NT2/D1 (cell line): ENCODE measurements at regions not wholly inside any gene's neighbourhood (a gene's known extent, or its start where the extent isn't known, plus 50 kb on each side); places are given as distances from the start of the nearest gene placed in this dataset.

Experiments used
- DNase-seq: peaks from one replicate; pipeline ENCODE4 v3.0.0-alpha.2; 2011; ENCODE audit warnings: low read depth, low spot score
- H3K27me3 ChIP-seq: 2 replicates; pipeline ENCODE4 v1.6.0; 2011; ENCODE audit warnings: mild to moderate bottlenecking; ENCODE audit not compliant: insufficient read length, insufficient read depth
- H3K36me3 ChIP-seq: 2 replicates; pipeline ENCODE4 v1.6.1; 2011; ENCODE audit warnings: mild to moderate bottlenecking, low read length, mixed read lengths; ENCODE audit not compliant: insufficient read depth, insufficient read length
- H3K4me1 ChIP-seq: 2 replicates; pipeline ENCODE4 v1.5.1; 2011; ENCODE audit not compliant: insufficient read depth, insufficient read length
- H3K4me3 ChIP-seq: 2 replicates; pipeline ENCODE4 v1.5.1; 2011; ENCODE audit warnings: low read depth; ENCODE audit not compliant: insufficient read length
- H3K9ac ChIP-seq: 2 replicates; pipeline ENCODE4 v1.6.0; 2011; ENCODE audit warnings: low read depth; ENCODE audit not compliant: insufficient read length
- H3K9me3 ChIP-seq: 2 replicates; pipeline ENCODE4 v1.5.1; 2011; ENCODE audit warnings: mild to moderate bottlenecking, low read length; ENCODE audit not compliant: insufficient read depth
- SUZ12 ChIP-seq: IDR thresholded peaks from 2 replicates; pipeline ENCODE4 v1.6.1; 2011; ENCODE audit not compliant: insufficient read length, insufficient read depth; ENCODE audit errors: extremely low read depth
- YY1 ChIP-seq: IDR thresholded peaks from 2 replicates; pipeline ENCODE4 v1.6.1; 2011; ENCODE audit not compliant: insufficient read length, insufficient read depth
- ZNF274 ChIP-seq: IDR thresholded peaks from 2 replicates; pipeline ENCODE4 v1.6.1; 2011; ENCODE audit warnings: mild to moderate bottlenecking, low read depth, low read length

DNA sequence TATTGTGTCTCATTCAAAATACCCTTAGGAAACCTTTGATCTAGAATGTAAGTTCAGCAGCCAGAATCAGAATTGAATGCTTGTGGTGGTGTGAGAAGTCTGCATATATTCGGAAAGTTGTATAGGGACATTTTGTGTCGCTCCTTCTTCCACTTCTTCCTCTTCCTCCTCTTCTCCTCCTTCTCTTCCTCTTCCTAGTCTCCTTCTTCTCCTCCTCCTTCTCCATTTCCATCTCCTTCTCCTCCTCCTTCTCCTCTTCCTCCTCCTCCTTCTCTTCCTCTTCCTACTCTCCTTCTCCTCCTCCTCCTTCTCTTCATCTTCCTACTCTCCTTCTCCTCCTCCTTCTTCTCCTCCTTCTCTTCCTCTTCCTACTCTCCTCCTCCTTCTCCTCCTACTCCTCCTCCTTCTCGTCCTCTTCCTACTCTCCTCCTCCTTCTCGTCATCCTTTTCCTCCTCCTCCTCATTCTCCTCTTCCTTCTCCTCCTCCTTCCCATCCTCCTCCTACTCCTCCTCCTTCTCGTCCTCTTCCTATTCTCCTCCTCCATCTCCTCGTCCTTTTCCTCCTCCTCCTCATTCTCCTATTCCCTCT lies 749.3 kb upstream of the GOLIM4 start:
- Histone ChIP-seq H3K9me3 (no peaks in the 10 kb centered on the region), H3K9ac (no peak overlapping the region), H3K4me1 (no peaks in the 10 kb centered on the region), H3K36me3 (no peaks in the 10 kb centered on the region), H3K4me3 (no peak overlapping the region), H3K27me3 (peaks cover 32% of the 10 kb centered on the region)
- no peak for DNase-seq
- no peak for TF ChIP-seq SUZ12
- no peak for TF ChIP-seq ZNF274
- TF ChIP-seq YY1, result no peak

GRCh38 chr3:168844472-168844871 lies 748.7 kb upstream of the GOLIM4 start:
- TF ChIP-seq ZNF274 (no peak), SUZ12 (no peak), YY1 (no peak)
- H3K9ac ChIP-seq, result no peak overlapping the region
- no peaks in the 10 kb centered on the region for H3K36me3 ChIP-seq
- H3K27me3 ChIP-seq, result peaks cover 32% of the 10 kb centered on the region
- DNase-seq, result no peak
- no peaks in the 10 kb centered on the region for H3K9me3 ChIP-seq
- H3K4me3 ChIP-seq, result no peak overlapping the region
- no peaks in the 10 kb centered on the region for H3K4me1 ChIP-seq

- Histone ChIP-seq H3K36me3 (no peaks in the 10 kb centered on the region), H3K9me3 (no peaks in the 10 kb centered on the region), H3K9ac (no peak overlapping the region), H3K4me1 (no peaks in the 10 kb centered on the region), H3K4me3 (no peak overlapping the region), H3K27me3 (peaks cover 32% of the 10 kb centered on the region)
- DNase-seq, result no peak
- TF ChIP-seq YY1, result no peak
- no peak for TF ChIP-seq ZNF274
- TF ChIP-seq SUZ12, result no peak
These were observed 747.8 kb upstream of the GOLIM4 start for GRCh38 chr3:168843481-168843880.

DNA sequence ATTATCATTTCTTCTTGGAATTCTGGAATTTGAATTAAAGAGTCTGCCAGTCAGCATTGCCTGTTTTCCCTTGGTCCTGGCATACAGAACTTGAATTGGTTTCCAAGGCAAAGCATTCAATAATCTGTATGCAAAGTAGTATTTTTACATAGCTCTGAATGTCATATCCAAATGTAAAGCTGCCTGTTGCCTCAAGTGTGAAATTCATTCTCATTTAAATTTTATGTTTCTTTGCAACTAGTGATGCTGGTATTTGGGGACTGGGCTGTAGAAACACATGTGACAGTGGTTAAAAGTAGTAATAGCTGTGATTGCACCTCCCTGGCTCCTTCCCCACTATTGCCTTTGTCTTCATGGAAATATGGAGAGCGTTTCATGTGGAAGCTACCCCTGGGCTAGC lies 743.9 kb upstream of the GOLIM4 start:
- no peak overlapping the region for H3K9ac ChIP-seq
- H3K4me1 ChIP-seq, result no peaks in the 10 kb centered on the region
- no peaks in the 10 kb centered on the region for H3K9me3 ChIP-seq
- H3K27me3 ChIP-seq, result peaks cover 7% of the 10 kb centered on the region
- TF ChIP-seq ZNF274 (no peak), SUZ12 (no peak), YY1 (no peak)
- H3K4me3 ChIP-seq, result no peak overlapping the region
- DNase-seq, result peak; percentile 36
- no peaks in the 10 kb centered on the region for H3K36me3 ChIP-seq

- no peak overlapping the region for H3K4me3 ChIP-seq
- H3K9me3 ChIP-seq, result peaks cover 6% of the 10 kb centered on the region; the same call in 1 of the 2 replicates
- TF ChIP-seq ZNF274 (no peak), YY1 (no peak)
- H3K4me1 ChIP-seq, result no peaks in the 10 kb centered on the region
- no peak for DNase-seq
- no peaks in the 10 kb centered on the region for H3K27me3 ChIP-seq
- no peaks in the 10 kb centered on the region for H3K36me3 ChIP-seq
- no peak overlapping the region for H3K9ac ChIP-seq
These were observed 738.8 kb upstream of the GOLIM4 start for GRCh38 chr3:168834558-168834957.

DNA sequence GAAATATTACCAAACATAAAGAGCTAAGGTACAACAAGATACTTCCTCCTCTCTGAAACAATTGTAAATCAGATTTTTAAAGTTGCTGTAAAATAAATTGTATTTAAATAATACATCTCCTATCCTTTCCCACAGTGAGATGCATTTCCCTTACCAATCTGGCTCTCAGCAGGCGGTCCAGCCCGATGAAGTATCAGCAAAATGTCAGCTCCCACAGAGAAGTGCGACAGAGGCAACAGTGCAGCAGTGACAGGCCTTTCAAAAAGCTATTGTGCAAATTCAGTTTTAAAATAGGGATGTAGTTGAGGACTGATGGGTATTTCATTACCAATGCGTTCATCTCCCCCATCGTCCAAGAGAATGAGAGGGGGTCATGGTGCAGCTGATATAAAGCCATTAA lies 733.2 kb upstream of the GOLIM4 start:
- Histone ChIP-seq H3K36me3 (no peaks in the 10 kb centered on the region), H3K27me3 (no peaks in the 10 kb centered on the region)
- DNase-seq, result no peak

GRCh38 chr3:168828536-168828935 lies 732.8 kb upstream of the GOLIM4 start:
- DNase-seq, result no peak
- Histone ChIP-seq H3K9me3 (peaks cover 4% of the 10 kb centered on the region; the same call in 1 of the 2 replicates), H3K27me3 (no peaks in the 10 kb centered on the region), H3K4me1 (no peaks in the 10 kb centered on the region), H3K4me3 (no peak overlapping the region), H3K36me3 (no peaks in the 10 kb centered on the region), H3K9ac (no peak overlapping the region)
- TF ChIP-seq YY1 (no peak), ZNF274 (no peak), SUZ12 (no peak)

More for the DNA sequence above, 733.2 kb upstream of the GOLIM4 start:
- Histone ChIP-seq H3K9me3 (peaks cover 6% of the 10 kb centered on the region; the same call in 1 of the 2 replicates), H3K4me3 (no peak overlapping the region), H3K9ac (no peak overlapping the region), H3K4me1 (no peaks in the 10 kb centered on the region)
- TF ChIP-seq YY1, result no peak
- no peak for TF ChIP-seq ZNF274
- no peak for TF ChIP-seq SUZ12
